HepG2 (cell line): ENCODE measurements at regions not wholly inside any gene's neighbourhood (a gene's known extent, or its start where the extent isn't known, plus 50 kb on each side); places are given as distances from the start of the nearest gene placed in this dataset.

ENCODE experiments used
- ATAC-seq: fragments of 200-7000 bp; cut with Tn5 transposase; 3 replicates; pipeline ENCODE4 v1.9.1; 2020; ENCODE audit warnings: mild to moderate bottlenecking, moderate library complexity
- BruUV-seq: library from RNA; stranded (reverse); fragments of 400-500 nt; replicated peaks from 2 replicates; lab custom pipeline; 2021; lab: Mats Ljungman, UMichigan
- CTCF ChIA-PET: fragments of 300-600 bp; formaldehyde crosslinking; extraction: SDS; loops from one replicate; lab custom pipeline; 2021; ENCODE audit warnings: low total read pairs, inconsistent platforms, low intra/inter-chr PET ratio; lab: Yijun Ruan, JAX
- POLR2A ChIA-PET: fragments of 350-600 bp; sonication (Branson Sonifier 250); formaldehyde crosslinking; loops from one replicate; lab custom pipeline; 2020; ENCODE audit warnings: antibody characterized with exemption, inconsistent platforms; lab: Yijun Ruan, JAX
- DNase-seq: peaks from one replicate; pipeline ENCODE4 v3.0.0-alpha.2; 2015; ENCODE audit warnings: low spot score
- FAIRE-seq: peaks from 3 replicates; lab custom pipeline; 2011; peaks lifted over from hg19 to GRCh38; lab: Jason Lieb, UNC
- H2AFZ ChIP-seq: one replicate; pipeline ENCODE4 v1.6.1; 2011; ENCODE audit warnings: low read length, inconsistent platforms
- H3K27ac ChIP-seq: fragments of 300-600 bp; 3 replicates; pipeline ENCODE4 v1.8.0; 2011; ENCODE audit warnings: mixed run types, mild to moderate bottlenecking, mixed read lengths, low read length, inconsistent platforms; ENCODE audit not compliant: insufficient read depth; ENCODE audit errors: extremely low read length
- H3K27me3 ChIP-seq, 2 experiments: fragments of 200-600 bp in 1 of 2; 2 replicates in 1 of 2; 3 replicates in 1 of 2; pipeline versions ENCODE4 v1.6.0 to v1.8.0; 2011; ENCODE audit warnings: low read length in 2 of 2, mild to moderate bottlenecking in 2 of 2, moderate library complexity in 2 of 2, inconsistent platforms in 1 of 2; ENCODE audit not compliant: insufficient read depth in 2 of 2, control insufficient read depth in 1 of 2
- H3K36me3 ChIP-seq, 2 experiments: fragments of 200-600 bp in 1 of 2; replicated peaks in 1 of 2; 2 replicates in 1 of 2; 3 replicates in 1 of 2; pipeline versions ENCODE4 v1.5.1 to v1.8.0; 2011; ENCODE audit warnings: low read length in 2 of 2, inconsistent platforms in 1 of 2; ENCODE audit not compliant: insufficient read depth in 2 of 2, control insufficient read depth in 1 of 2
- H3K4me1 ChIP-seq: 2 replicates; pipeline ENCODE4 v1.5.1; 2012; ENCODE audit warnings: low read length, inconsistent platforms; ENCODE audit not compliant: insufficient read depth
- H3K4me2 ChIP-seq: 2 replicates; pipeline ENCODE4 v1.6.0; 2011; ENCODE audit warnings: low read depth, low read length, inconsistent platforms
- H3K4me3 ChIP-seq, 3 experiments: fragments of 200-600 bp in 1 of 3; sonication (generic), shearing (Covaris generic) in 1 of 3; replicated peaks in 1 of 3; 2 replicates each; pipeline ENCODE4 v1.5.1; 2011 to 2016; ENCODE audit warnings: low read length in 3 of 3, inconsistent platforms in 2 of 3, low read depth in 2 of 3, mild to moderate bottlenecking in 2 of 3, control low read depth in 1 of 3, mixed read lengths in 1 of 3; ENCODE audit not compliant: insufficient read depth in 1 of 3
- H3K79me2 ChIP-seq: one replicate; pipeline ENCODE4 v1.6.1; 2011; ENCODE audit warnings: low read length, inconsistent platforms; ENCODE audit not compliant: insufficient read depth
- H3K9ac ChIP-seq: 2 replicates; pipeline ENCODE4 v1.6.0; 2011; ENCODE audit warnings: mild to moderate bottlenecking, low read depth, low read length, inconsistent platforms; ENCODE audit not compliant: insufficient read depth
- H3K9me3 ChIP-seq: 2 replicates; pipeline ENCODE4 v1.5.1; 2012; ENCODE audit warnings: mild to moderate bottlenecking, low read length
- H4K20me1 ChIP-seq: 2 replicates; pipeline ENCODE4 v1.6.0; 2011; ENCODE audit warnings: inconsistent platforms, mild to moderate bottlenecking, low read length, moderate library complexity; ENCODE audit not compliant: insufficient read depth
- FOXO1 ChIP-seq: sonication (generic); formaldehyde crosslinking; IDR thresholded peaks from 2 replicates; pipeline ENCODE4 v1.4.0; 2020; ENCODE audit warnings: missing genetic modification reagents
- HMGXB3 ChIP-seq: sonication (generic); formaldehyde crosslinking; IDR thresholded peaks from 2 replicates; pipeline ENCODE4 v1.4.0; 2020; ENCODE audit warnings: missing genetic modification reagents, borderline replicate concordance
- HMGXB4 ChIP-seq, 2 experiments: sonication (generic) in 1 of 2; formaldehyde crosslinking in 1 of 2; IDR thresholded peaks; 2 replicates each; pipeline versions ENCODE4 v1.4.0 to v1.6.1; 2018 to 2020; ENCODE audit warnings: missing genetic modification reagents in 2 of 2, borderline replicate concordance in 1 of 2, low read depth in 1 of 2, mild to moderate bottlenecking in 1 of 2, missing biosample characterization in 1 of 2
- IRF2 ChIP-seq: IDR thresholded peaks from 2 replicates; pipeline ENCODE4 v1.6.1; 2018; ENCODE audit warnings: missing genetic modification reagents, missing compliant biosample characterization
- POLR2A ChIP-seq, 2 experiments: IDR thresholded peaks; 2 replicates each; pipeline ENCODE4 v1.6.1; 2011; ENCODE audit warnings: low read depth in 2 of 2, low read length in 2 of 2, mild to moderate bottlenecking in 1 of 2, moderate library complexity in 1 of 2; ENCODE audit not compliant: insufficient read depth in 1 of 2
- RFXANK ChIP-seq: IDR thresholded peaks from 2 replicates; pipeline ENCODE4 v1.6.1; 2016
- SMAD3 ChIP-seq: sonication (generic); formaldehyde crosslinking; IDR thresholded peaks from 2 replicates; pipeline ENCODE4 v1.4.0; 2020; ENCODE audit warnings: missing genetic modification reagents
- ZBED4 ChIP-seq: sonication (generic); formaldehyde crosslinking; IDR thresholded peaks from 2 replicates; pipeline ENCODE4 v1.4.0; 2020; ENCODE audit warnings: missing genetic modification reagents, borderline replicate concordance
- ZFP90 ChIP-seq: sonication (generic); formaldehyde crosslinking; IDR thresholded peaks from 2 replicates; pipeline ENCODE4 v1.8.0; 2022; ENCODE audit warnings: missing genetic modification reagents, mild to moderate bottlenecking, inconsistent platforms, borderline replicate concordance
- ZFX ChIP-seq: sonication (generic); formaldehyde crosslinking; IDR thresholded peaks from 2 replicates; pipeline ENCODE4 v1.4.0; 2020; ENCODE audit warnings: mild to moderate bottlenecking, low read depth, missing genetic modification reagents, moderate library complexity
- ZNF501 ChIP-seq: sonication (generic); formaldehyde crosslinking; IDR thresholded peaks from 2 replicates; pipeline ENCODE4 v1.5.1; 2020; ENCODE audit warnings: mild to moderate bottlenecking, moderate library complexity, missing genetic modification reagents
- ZNF605 ChIP-seq: sonication (generic); formaldehyde crosslinking; IDR thresholded peaks from 2 replicates; pipeline ENCODE4 v1.8.0; 2022; ENCODE audit warnings: mild to moderate bottlenecking, missing genetic modification reagents
- ZNF703 ChIP-seq: sonication (generic); formaldehyde crosslinking; IDR thresholded peaks from 2 replicates; pipeline ENCODE4 v1.5.1; 2020; ENCODE audit warnings: missing genetic modification reagents, mild to moderate bottlenecking, moderate library complexity, borderline replicate concordance
- WGBS: methylation state at CpG from one replicate; pipeline ENCODE4 v1.1.6; 2017; ENCODE audit warnings: low lambda C conversion rate; 5-methylcytosine and 5-hydroxymethylcytosine counted together
- in situ Hi-C: cut with HindIII; loops from 2 replicates; pipeline ENCODE4 v1.10.0; 2017; ENCODE audit warnings: low pct_unique_long_range_greater_than_20kb; ENCODE audit not compliant: extremely low pct_ligation_motif_present
- intact Hi-C: fragments of 100-400 bp; cut with micrococcal nuclease; formaldehyde crosslinking; loops from one replicate; pipeline ENCODE4 v1.10.0; 2022; ENCODE audit not compliant: unreplicated experiment

- no peak for TF ChIP-seq HMGXB3 (CRISPR knock-in tag)
- no peak for TF ChIP-seq IRF2 (CRISPR knock-in tag)
- TF ChIP-seq ZFP90 (CRISPR knock-in tag), result no peak
Measured at GRCh38 chr5:5929291-5930020, 448.9 kb downstream of the MED10 start (continued).

GRCh38 chr5:5925191-5925590 lies 453.2 kb downstream of the MED10 start:
- H3K9me3 ChIP-seq, result no peaks in the 10 kb centered on the region
- H3K9ac ChIP-seq, result no peak overlapping the region
- no TSS peak for BruUV-seq
- H3K36me3 ChIP-seq, result no peaks in the 10 kb centered on the region
- DNase-seq (no peak), FAIRE-seq (no peak), ATAC-seq (no peak)
- in situ Hi-C loops, result no loop called here
- WGBS, result 0% methylated on average over 2 of the region's 7 CpGs
- no peak overlapping the region for H3K4me2 ChIP-seq
- peaks cover 0 to 4% of the 10 kb centered on the region in 2 experiments; a peak in 2 of 5 replicates for H3K27me3 ChIP-seq
- H3K4me3 ChIP-seq, result no peak overlapping the region
- ChIA-PET POLR2A (no interaction called here), CTCF (no interaction called here)
- H2AFZ ChIP-seq, result no peak overlapping the region
- intact Hi-C loops, result no loop called here
- no peaks in the 10 kb centered on the region for H4K20me1 ChIP-seq
- no peaks in the 10 kb centered on the region for H3K79me2 ChIP-seq
- no peak overlapping the region for H3K27ac ChIP-seq
- no peaks in the 10 kb centered on the region for H3K4me1 ChIP-seq
- TF ChIP-seq ZFX (CRISPR knock-in tag), result no peak
- TF ChIP-seq ZBED4, result no peak
- no peak for TF ChIP-seq SMAD3 (CRISPR knock-in tag)
- TF ChIP-seq ZNF703 (CRISPR knock-in tag), result no peak
- TF ChIP-seq FOXO1 (CRISPR knock-in tag), result no peak
- no peak for TF ChIP-seq HMGXB4 (CRISPR knock-in tag; IDR thresholded peaks at IDR 0.05; ENCODE audit: borderline replicate concordance in 1 of 2, low read depth in 1 of 2)
- TF ChIP-seq ZNF605 (CRISPR knock-in tag), result no peak
- TF ChIP-seq ZNF501 (CRISPR knock-in tag), result no peak
- no peak for TF ChIP-seq RFXANK (CRISPR knock-in tag)
- TF ChIP-seq POLR2A (IDR thresholded peaks at IDR 0.05; ENCODE audit: insufficient read depth in 1 of 2, low read depth in 2 of 2, low read length in 2 of 2), result no peak
